A549 (cell line): ENCODE measurements at regions not wholly inside any gene's neighbourhood (a gene's known extent, or its start where the extent isn't known, plus 50 kb on each side); places are given as distances from the start of the nearest gene placed in this dataset.

ENCODE experiments used
- CTCF ChIP-seq: fragments of >200 bp; sonication (Bioruptor Twin); formaldehyde crosslinking; IDR thresholded peaks from 3 replicates; pipeline ENCODE4 v1.5.1; 2016
- EHMT2 ChIP-seq: fragments of 200-600 bp; sonication (generic); IDR thresholded peaks from 2 replicates; pipeline ENCODE4 v1.6.1; 2016; ENCODE audit warnings: antibody characterized with exemption, low read depth, mild to moderate bottlenecking, moderate library complexity
- KDM1A ChIP-seq: fragments of 200-600 bp; sonication (generic); IDR thresholded peaks from 2 replicates; pipeline ENCODE4 v1.6.1; 2016; ENCODE audit warnings: low read depth, mild to moderate bottlenecking
- MAZ ChIP-seq: fragments of 150-350 bp; IDR thresholded peaks from 2 replicates; pipeline ENCODE4 v1.6.1; 2014; ENCODE audit warnings: antibody characterized with exemption, low read depth, low read length, borderline replicate concordance
- NFE2L2 ChIP-seq: fragments of 150-350 bp; conservative IDR thresholded peaks from 2 replicates; pipeline ENCODE4 v1.6.1; 2014; ENCODE audit warnings: low read length
- POLR2A ChIP-seq: IDR thresholded peaks from 2 replicates; pipeline ENCODE4 v1.6.1; 2012; ENCODE audit warnings: mild to moderate bottlenecking, low read length
- RAD21 ChIP-seq, 2 experiments: fragments of >200 bp in 1 of 2; sonication (Bioruptor Twin) in 1 of 2; formaldehyde crosslinking in 1 of 2; IDR thresholded peaks in 1 of 2; conservative IDR thresholded peaks in 1 of 2; 2 replicates in 1 of 2; 3 replicates in 1 of 2; pipeline ENCODE4 v1.6.1; 2012 to 2018; ENCODE audit warnings: inconsistent platforms in 1 of 2

DNA sequence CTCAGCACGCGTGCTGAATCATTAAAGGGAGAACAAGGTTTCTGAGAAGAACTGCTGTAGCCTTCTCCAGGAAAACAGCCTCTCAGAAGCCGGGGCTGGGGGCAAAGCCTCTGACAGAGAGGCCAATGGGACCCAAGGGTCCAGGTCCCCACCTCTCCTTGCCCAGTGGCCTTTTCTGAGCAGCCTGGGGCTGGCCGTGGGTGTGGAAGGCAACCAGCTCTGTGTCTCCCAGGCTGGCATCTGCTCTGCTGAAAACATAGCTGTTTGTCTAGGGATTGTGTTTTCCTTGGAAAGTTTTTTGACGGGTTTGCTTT, 261.2 kb downstream of the NPHP4 start:
- no peak for TF ChIP-seq POLR2A
- TF ChIP-seq CTCF, result no peak
- TF ChIP-seq RAD21 (conservative IDR thresholded peaks at IDR 0.05 in 1 of 2, IDR thresholded peaks at IDR 0.05 in 1 of 2), result no peak
- no peak for TF ChIP-seq EHMT2
- TF ChIP-seq KDM1A, result no peak
- TF ChIP-seq MAZ, result no peak
- no peak for TF ChIP-seq NFE2L2
